Endodermal cell (in vitro differentiated cells): ENCODE measurements at regions not wholly inside any gene's neighbourhood (a gene's known extent, or its start where the extent isn't known, plus 50 kb on each side); places are given as distances from the start of the nearest gene placed in this dataset.

Experiments used
- DNase-seq: peaks from one replicate; pipeline ENCODE4 v3.0.0-alpha.2; 2017
- H3K27ac ChIP-seq: 2 replicates; pipeline ENCODE4 v1.5.1; 2013; ENCODE audit warnings: mild to moderate bottlenecking, low read depth, low read length, moderate library complexity
- H3K27me3 ChIP-seq: 2 replicates; pipeline ENCODE4 v1.6.1; 2013; ENCODE audit warnings: mild to moderate bottlenecking, low read length, moderate library complexity; ENCODE audit not compliant: insufficient read depth, control insufficient read depth, poor library complexity, severe bottlenecking
- H3K36me3 ChIP-seq: 2 replicates; pipeline ENCODE4 v1.7.0; 2013; ENCODE audit warnings: mild to moderate bottlenecking, low read length, moderate library complexity; ENCODE audit not compliant: control insufficient read depth, insufficient read depth
- H3K4me1 ChIP-seq: one replicate; pipeline ENCODE4 v1.7.0; 2013; ENCODE audit warnings: low read length; ENCODE audit not compliant: control insufficient read depth, insufficient read depth
- H3K4me3 ChIP-seq: 2 replicates; pipeline ENCODE4 v1.5.1; 2013; ENCODE audit warnings: mild to moderate bottlenecking, low read length, moderate library complexity
- H3K9ac ChIP-seq: 2 replicates; pipeline ENCODE4 v1.6.1; 2013; ENCODE audit warnings: mild to moderate bottlenecking, low read length, moderate library complexity; ENCODE audit not compliant: poor library complexity, severe bottlenecking; ENCODE audit errors: extremely low read depth
- H3K9me3 ChIP-seq: 2 replicates; pipeline ENCODE4 v1.6.1; 2013; ENCODE audit warnings: mild to moderate bottlenecking, low read length, moderate library complexity; ENCODE audit not compliant: control insufficient read depth
- H3K27ac Mint-ChIP-seq: 2 replicates; pipeline ENCODE4 v1.8.0; 2020; ENCODE audit warnings: mixed read lengths
- H3K27me3 Mint-ChIP-seq: 2 replicates; pipeline ENCODE4 v1.8.0; 2021; ENCODE audit warnings: mild to moderate bottlenecking, mixed read lengths; ENCODE audit not compliant: insufficient read depth
- H3K36me3 Mint-ChIP-seq: 2 replicates; pipeline ENCODE4 v1.8.0; 2020; ENCODE audit warnings: low read depth, mixed read lengths
- H3K4me1 Mint-ChIP-seq: 2 replicates; pipeline ENCODE4 v1.8.0; 2020; ENCODE audit warnings: mixed read lengths
- H3K4me3 Mint-ChIP-seq: 2 replicates; pipeline ENCODE4 v1.8.0; 2020; ENCODE audit warnings: mild to moderate bottlenecking, moderate library complexity, mixed read lengths
- H3K9me3 Mint-ChIP-seq: 2 replicates; pipeline ENCODE4 v1.8.0; 2020; ENCODE audit warnings: mild to moderate bottlenecking, mixed read lengths
- CTCF ChIP-seq: fragments of 200-600 bp; sonication (generic); conservative IDR thresholded peaks from 2 replicates; pipeline ENCODE4 v1.5.0; 2021; ENCODE audit warnings: antibody characterized with exemption, mild to moderate bottlenecking
- WGBS, 2 experiments: methylation state at CpG; one replicate each; pipeline versions ENCODE4 v1.1.5 to v1.1.7; 2013; ENCODE audit warnings: missing lambda C conversion rate in 2 of 2, mixed read lengths in 1 of 2; ENCODE audit not compliant: insufficient coverage in 1 of 2, insufficient read length in 1 of 2; 5-methylcytosine and 5-hydroxymethylcytosine counted together

GRCh38 chr3:132167870-132168269 is 133.1 kb upstream of the CPNE4 start:
- Mint-ChIP-seq H3K4me1 (no peaks in the 10 kb centered on the region), H3K27me3 (peaks cover 3% of the 10 kb centered on the region), H3K9me3 (no peaks in the 10 kb centered on the region), H3K4me3 (no peak overlapping the region), H3K27ac (no peak overlapping the region), H3K36me3 (no peaks in the 10 kb centered on the region)
- H3K9ac ChIP-seq = no peak overlapping the region
- TF ChIP-seq CTCF = no peak
- no peak overlapping the region for H3K27ac ChIP-seq
- no peak for DNase-seq
- H3K4me1 ChIP-seq = no peaks in the 10 kb centered on the region
- no peaks in the 10 kb centered on the region for H3K36me3 ChIP-seq
- no peak overlapping the region for H3K4me3 ChIP-seq
- no peaks in the 10 kb centered on the region for H3K9me3 ChIP-seq
- no peaks in the 10 kb centered on the region for H3K27me3 ChIP-seq
- WGBS, 2 experiments = 87% methylated on average over 3 to 5 of the region's 5 CpGs

- no peak overlapping the region for H3K27ac ChIP-seq
- TF ChIP-seq CTCF = no peak
- DNase-seq = no peak
- Mint-ChIP-seq H3K36me3 (no peaks in the 10 kb centered on the region), H3K27ac (no peak overlapping the region), H3K4me1 (no peaks in the 10 kb centered on the region), H3K4me3 (no peak overlapping the region), H3K9me3 (no peaks in the 10 kb centered on the region), H3K27me3 (peaks cover 5% of the 10 kb centered on the region)
- no peaks in the 10 kb centered on the region for H3K4me1 ChIP-seq
- H3K36me3 ChIP-seq = no peaks in the 10 kb centered on the region
- H3K4me3 ChIP-seq = no peak overlapping the region
- H3K9me3 ChIP-seq = no peaks in the 10 kb centered on the region
- WGBS, 2 experiments = 100% methylated on average over 1 of the region's 1 CpG; no CpG with 5 or more reads in 1 of the 2 experiments
- H3K27me3 ChIP-seq = no peaks in the 10 kb centered on the region
- H3K9ac ChIP-seq = no peak overlapping the region
Observed at GRCh38 chr3:132174500-132174899, 139.7 kb upstream of the CPNE4 start.

- H3K4me3 Mint-ChIP-seq = no peak overlapping the region
- H3K9me3 ChIP-seq = no peaks in the 10 kb centered on the region
- H3K36me3 ChIP-seq = no peaks in the 10 kb centered on the region
- WGBS, 2 experiments = 25 to 33% methylated on average over 3 of the region's 3 CpGs
- no peaks in the 10 kb centered on the region for H3K4me1 ChIP-seq
- no peaks in the 10 kb centered on the region for H3K36me3 Mint-ChIP-seq
- H3K27me3 ChIP-seq = no peaks in the 10 kb centered on the region
- peak; percentile 56 for DNase-seq
- peaks cover 3% of the 10 kb centered on the region for H3K27me3 Mint-ChIP-seq
- TF ChIP-seq CTCF = peak; percentile 79
- H3K4me3 ChIP-seq = no peak overlapping the region
- H3K9ac ChIP-seq = no peak overlapping the region
- H3K27ac Mint-ChIP-seq = no peak overlapping the region
- H3K27ac ChIP-seq = no peak overlapping the region
- H3K4me1 Mint-ChIP-seq = peaks cover 3% of the 10 kb centered on the region
- H3K9me3 Mint-ChIP-seq = no peaks in the 10 kb centered on the region
Observed at GRCh38 chr3:132180337-132180791, 136.8 kb upstream of the ACP3 start.
